SK-N-SH treated with all-trans-retinoic acid at 6 μM for 48 hours (cell line): ENCODE measurements at regions not wholly inside any gene's neighbourhood (a gene's known extent, or its start where the extent isn't known, plus 50 kb on each side); places are given as distances from the start of the nearest gene placed in this dataset.

Source experiments
- CSDC2 ChIP-seq: fragments of 250-450 bp; sonication (Bioruptor Pico); IDR thresholded peaks from 2 replicates; pipeline ENCODE4 v1.5.0; 2020; ENCODE audit warnings: mild to moderate bottlenecking, moderate library complexity
- ESRRG ChIP-seq: fragments of 250-450 bp; sonication (Bioruptor Pico); IDR thresholded peaks from 2 replicates; pipeline ENCODE4 v1.6.1; 2021; ENCODE audit warnings: mild to moderate bottlenecking
- ISL1 ChIP-seq: fragments of 250-450 bp; sonication (Bioruptor Pico); IDR thresholded peaks from 2 replicates; pipeline ENCODE4 v2.1.2; 2022; ENCODE audit warnings: mild to moderate bottlenecking, moderate library complexity
- ZC3H10 ChIP-seq: fragments of 250-450 bp; sonication (Bioruptor Pico); IDR thresholded peaks from 2 replicates; pipeline ENCODE4 v1.5.1; 2021; ENCODE audit warnings: mild to moderate bottlenecking, moderate library complexity
- ZFP3 ChIP-seq: fragments of 250-450 bp; sonication (Bioruptor Pico); IDR thresholded peaks from 2 replicates; pipeline ENCODE4 v1.5.0; 2020; ENCODE audit warnings: mild to moderate bottlenecking, moderate library complexity
- ZFP30 ChIP-seq: fragments of 450-650 bp; formaldehyde crosslinking; IDR thresholded peaks from 2 replicates; pipeline ENCODE4 v1.5.0; 2022; ENCODE audit warnings: mild to moderate bottlenecking, moderate library complexity
- ZNF70 ChIP-seq: fragments of 450-650 bp; formaldehyde crosslinking; IDR thresholded peaks from 2 replicates; pipeline ENCODE4 v1.5.0; 2020; ENCODE audit warnings: mild to moderate bottlenecking, moderate library complexity
- TF ChIP-seq, protein P1 (sequence below): fragments of 250-450 bp; sonication (Bioruptor Pico); IDR thresholded peaks from 2 replicates; pipeline ENCODE4 v1.5.1; 2020; ENCODE audit warnings: low read depth, mild to moderate bottlenecking, moderate library complexity
- TF ChIP-seq, protein P2 (sequence below): fragments of 250-450 bp; sonication (Bioruptor Pico); IDR thresholded peaks from 2 replicates; pipeline ENCODE4 v1.8.0; 2020; ENCODE audit warnings: mild to moderate bottlenecking, moderate library complexity, borderline replicate concordance

DNA sequence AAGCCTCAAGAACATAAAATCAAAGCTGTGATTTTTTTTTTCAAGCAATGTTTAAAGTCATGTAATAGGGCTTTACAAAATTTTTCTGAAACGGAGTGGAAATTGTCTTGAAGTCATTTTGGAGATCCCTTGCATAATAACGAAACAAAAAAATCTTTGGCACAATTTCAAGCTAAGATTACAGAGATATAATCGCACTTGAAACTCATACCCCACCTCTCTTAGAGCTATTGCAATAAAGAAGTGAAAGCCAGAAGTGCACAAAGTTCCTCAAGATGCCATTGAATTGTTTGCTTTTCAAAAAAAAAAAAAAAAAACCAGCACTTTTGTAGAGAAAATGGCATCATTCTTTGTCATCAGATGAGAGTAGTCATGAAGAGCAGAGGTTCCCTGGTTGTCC is 152.3 kb downstream of the PAX3 start:
- no peak for TF ChIP-seq CSDC2 (CRISPR knock-in tag)
- TF ChIP-seq ZC3H10 (CRISPR knock-in tag), result no peak
- TF ChIP-seq, protein P1, sequence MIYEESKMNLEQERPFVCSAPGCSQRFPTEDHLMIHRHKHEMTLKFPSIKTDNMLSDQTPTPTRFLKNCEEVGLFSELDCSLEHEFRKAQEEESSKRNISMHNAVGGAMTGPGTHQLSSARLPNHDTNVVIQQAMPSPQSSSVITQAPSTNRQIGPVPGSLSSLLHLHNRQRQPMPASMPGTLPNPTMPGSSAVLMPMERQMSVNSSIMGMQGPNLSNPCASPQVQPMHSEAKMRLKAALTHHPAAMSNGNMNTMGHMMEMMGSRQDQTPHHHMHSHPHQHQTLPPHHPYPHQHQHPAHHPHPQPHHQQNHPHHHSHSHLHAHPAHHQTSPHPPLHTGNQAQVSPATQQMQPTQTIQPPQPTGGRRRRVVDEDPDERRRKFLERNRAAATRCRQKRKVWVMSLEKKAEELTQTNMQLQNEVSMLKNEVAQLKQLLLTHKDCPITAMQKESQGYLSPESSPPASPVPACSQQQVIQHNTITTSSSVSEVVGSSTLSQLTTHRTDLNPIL, result no peak
- no peak for TF ChIP-seq ZFP3 (CRISPR knock-in tag)
- TF ChIP-seq, protein P2, sequence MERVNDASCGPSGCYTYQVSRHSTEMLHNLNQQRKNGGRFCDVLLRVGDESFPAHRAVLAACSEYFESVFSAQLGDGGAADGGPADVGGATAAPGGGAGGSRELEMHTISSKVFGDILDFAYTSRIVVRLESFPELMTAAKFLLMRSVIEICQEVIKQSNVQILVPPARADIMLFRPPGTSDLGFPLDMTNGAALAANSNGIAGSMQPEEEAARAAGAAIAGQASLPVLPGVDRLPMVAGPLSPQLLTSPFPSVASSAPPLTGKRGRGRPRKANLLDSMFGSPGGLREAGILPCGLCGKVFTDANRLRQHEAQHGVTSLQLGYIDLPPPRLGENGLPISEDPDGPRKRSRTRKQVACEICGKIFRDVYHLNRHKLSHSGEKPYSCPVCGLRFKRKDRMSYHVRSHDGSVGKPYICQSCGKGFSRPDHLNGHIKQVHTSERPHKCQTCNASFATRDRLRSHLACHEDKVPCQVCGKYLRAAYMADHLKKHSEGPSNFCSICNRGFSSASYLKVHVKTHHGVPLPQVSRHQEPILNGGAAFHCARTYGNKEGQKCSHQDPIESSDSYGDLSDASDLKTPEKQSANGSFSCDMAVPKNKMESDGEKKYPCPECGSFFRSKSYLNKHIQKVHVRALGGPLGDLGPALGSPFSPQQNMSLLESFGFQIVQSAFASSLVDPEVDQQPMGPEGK, result no peak
- TF ChIP-seq ESRRG (CRISPR knock-in tag), result no peak
- no peak for TF ChIP-seq ZFP30 (CRISPR knock-in tag)
- no peak for TF ChIP-seq ZNF70 (CRISPR knock-in tag)
- TF ChIP-seq ISL1, result no peak
